ENCODE measurements at regions not wholly inside any gene's neighbourhood (a gene's known extent, or its start where the extent isn't known, plus 50 kb on each side); places are given as distances from the start of the nearest gene placed in this dataset.
A peak's percentile ranks its signal among the peaks of the same experiment; 100 is the strongest.
"Not testable (repeated sequence)": the region's sequence is repeated elsewhere in the genome, so short reads cannot be mapped to it uniquely, and the experiment has no call there.

DNA sequence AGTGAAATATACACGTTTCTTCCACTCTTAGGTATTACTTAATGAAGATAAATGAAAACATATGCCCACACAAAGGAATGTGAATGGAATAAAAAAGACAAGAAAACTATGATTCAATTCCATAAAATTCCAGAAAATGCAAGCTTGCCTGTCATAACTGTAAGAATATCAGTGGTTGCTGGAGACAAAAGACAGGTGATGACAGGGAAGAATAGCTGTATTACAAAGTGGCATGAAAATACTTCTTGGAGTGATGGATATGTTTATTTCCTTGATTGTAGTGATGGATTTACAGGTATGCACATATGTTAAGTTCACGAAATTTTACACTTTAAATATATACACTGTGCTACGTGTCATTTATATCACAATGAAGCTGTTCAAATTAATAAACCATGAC is 553.3 kb downstream of the HTR1A start:
- TF ChIP-seq POLR2A (IDR thresholded peaks at IDR 0.05; ENCODE audit: extremely low read depth, insufficient read length) (no peak), MYC (IDR thresholded peaks at IDR 0.05; ENCODE audit: low read depth, low read length) (no peak)
- TF ChIP-seq, protein P1, sequence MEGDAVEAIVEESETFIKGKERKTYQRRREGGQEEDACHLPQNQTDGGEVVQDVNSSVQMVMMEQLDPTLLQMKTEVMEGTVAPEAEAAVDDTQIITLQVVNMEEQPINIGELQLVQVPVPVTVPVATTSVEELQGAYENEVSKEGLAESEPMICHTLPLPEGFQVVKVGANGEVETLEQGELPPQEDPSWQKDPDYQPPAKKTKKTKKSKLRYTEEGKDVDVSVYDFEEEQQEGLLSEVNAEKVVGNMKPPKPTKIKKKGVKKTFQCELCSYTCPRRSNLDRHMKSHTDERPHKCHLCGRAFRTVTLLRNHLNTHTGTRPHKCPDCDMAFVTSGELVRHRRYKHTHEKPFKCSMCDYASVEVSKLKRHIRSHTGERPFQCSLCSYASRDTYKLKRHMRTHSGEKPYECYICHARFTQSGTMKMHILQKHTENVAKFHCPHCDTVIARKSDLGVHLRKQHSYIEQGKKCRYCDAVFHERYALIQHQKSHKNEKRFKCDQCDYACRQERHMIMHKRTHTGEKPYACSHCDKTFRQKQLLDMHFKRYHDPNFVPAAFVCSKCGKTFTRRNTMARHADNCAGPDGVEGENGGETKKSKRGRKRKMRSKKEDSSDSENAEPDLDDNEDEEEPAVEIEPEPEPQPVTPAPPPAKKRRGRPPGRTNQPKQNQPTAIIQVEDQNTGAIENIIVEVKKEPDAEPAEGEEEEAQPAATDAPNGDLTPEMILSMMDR (IDR thresholded peaks at IDR 0.05; ENCODE audit: low read depth, low read length), result no peak
- TF ChIP-seq, protein P2, sequence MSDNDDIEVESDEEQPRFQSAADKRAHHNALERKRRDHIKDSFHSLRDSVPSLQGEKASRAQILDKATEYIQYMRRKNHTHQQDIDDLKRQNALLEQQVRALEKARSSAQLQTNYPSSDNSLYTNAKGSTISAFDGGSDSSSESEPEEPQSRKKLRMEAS (IDR thresholded peaks at IDR 0.05; ENCODE audit: low read depth, low read length), result no peak
- no peak for DNase-seq (ENCODE audit: low read depth)
- H3K4me3 ChIP-seq (ENCODE audit: low read depth, low read length), result no peak overlapping the region

DNA sequence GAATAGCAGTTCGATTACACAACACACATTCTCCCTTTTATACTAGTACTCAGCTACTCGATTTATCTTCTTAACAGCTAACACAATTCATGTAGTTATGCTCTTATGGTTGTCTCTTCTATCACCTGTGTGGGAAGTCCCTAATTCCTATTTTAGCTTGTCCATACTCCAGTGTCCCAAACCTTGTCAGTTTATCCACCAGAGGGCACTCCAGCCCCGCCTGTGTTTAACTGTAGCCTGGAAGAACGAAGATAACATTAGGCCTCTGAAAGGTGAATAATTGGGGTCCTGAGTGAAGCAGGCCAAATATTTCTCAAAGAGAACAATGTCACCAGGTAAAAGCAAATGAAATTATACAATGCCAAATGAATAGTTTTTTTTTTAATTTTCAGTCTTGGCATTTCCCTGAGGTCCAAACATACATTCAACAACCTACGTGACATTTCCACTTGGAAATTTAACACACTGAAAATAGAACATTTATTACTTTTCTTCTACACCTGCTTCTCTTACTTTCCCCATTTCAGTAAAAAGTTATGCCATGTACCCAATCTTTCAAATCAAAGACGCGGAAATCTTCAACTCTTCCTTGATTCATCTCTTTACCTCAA is 560.7 kb downstream of the HTR1A start:
- TF ChIP-seq, protein P1 (IDR thresholded peaks at IDR 0.05; ENCODE audit: low read depth, low read length), result peak; percentile 72
- TF ChIP-seq POLR2A (IDR thresholded peaks at IDR 0.05; ENCODE audit: extremely low read depth, insufficient read length), result no peak
- DNase-seq (ENCODE audit: low read depth), result peak; percentile 57
- H3K4me3 ChIP-seq (ENCODE audit: low read depth, low read length), result no peak overlapping the region

DNA sequence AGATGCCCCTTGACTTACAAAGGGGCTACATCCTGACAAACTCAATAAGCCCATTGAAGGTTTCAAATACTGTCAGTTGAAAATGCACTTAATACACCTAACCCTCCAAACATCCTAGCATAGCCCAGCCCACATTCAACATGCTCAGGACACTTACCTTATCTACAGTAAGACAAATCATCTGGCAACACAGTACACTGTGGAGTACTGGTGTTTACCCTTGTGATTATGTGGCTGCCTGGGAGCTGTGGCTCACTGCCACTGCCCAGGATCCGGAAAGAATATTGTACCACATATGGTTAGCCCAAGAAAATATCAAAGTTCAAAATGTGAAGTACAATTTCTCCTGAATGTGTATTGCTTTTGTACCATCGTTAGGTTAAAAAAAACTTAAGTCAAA is 562.2 kb downstream of the HTR1A start:
- no peak overlapping the region for H3K4me3 ChIP-seq (ENCODE audit: low read depth, low read length)
- TF ChIP-seq POLR2A (IDR thresholded peaks at IDR 0.05; ENCODE audit: extremely low read depth, insufficient read length) (no peak), MYC (IDR thresholded peaks at IDR 0.05; ENCODE audit: low read depth, low read length) (no peak)
- TF ChIP-seq, protein P2 (IDR thresholded peaks at IDR 0.05; ENCODE audit: low read depth, low read length), result no peak
- TF ChIP-seq, protein P1 (IDR thresholded peaks at IDR 0.05; ENCODE audit: low read depth, low read length), result no peak

DNA sequence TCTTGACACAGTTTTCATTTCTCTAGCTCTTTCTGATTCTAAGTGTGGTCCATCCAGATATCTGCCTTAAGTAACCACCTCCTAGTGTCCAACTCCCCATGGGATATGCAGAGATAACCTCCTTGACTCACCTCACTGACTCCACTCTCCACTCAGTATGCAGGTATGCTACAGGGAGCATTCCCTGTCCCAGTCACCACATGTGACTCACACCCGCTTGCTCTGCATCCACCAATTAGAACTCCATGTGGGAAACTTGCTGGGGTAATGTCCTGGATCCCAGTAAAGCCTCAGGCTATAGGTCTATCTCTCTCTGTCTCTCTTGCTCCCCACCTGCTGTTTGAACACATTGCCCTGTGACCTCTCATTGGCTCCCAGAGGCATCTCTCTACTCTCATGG is 563.9 kb downstream of the HTR1A start:
- no peak for DNase-seq (ENCODE audit: low read depth)
- no peak overlapping the region for H3K4me3 ChIP-seq (ENCODE audit: low read depth, low read length)
- TF ChIP-seq POLR2A (IDR thresholded peaks at IDR 0.05; ENCODE audit: extremely low read depth, insufficient read length) (no peak), MYC (IDR thresholded peaks at IDR 0.05; ENCODE audit: low read depth, low read length) (no peak)
- TF ChIP-seq, protein P2 (IDR thresholded peaks at IDR 0.05; ENCODE audit: low read depth, low read length), result no peak
- TF ChIP-seq, protein P1 (IDR thresholded peaks at IDR 0.05; ENCODE audit: low read depth, low read length), result no peak

More for the DNA sequence above, 562.2 kb downstream of the HTR1A start:
- DNase-seq (ENCODE audit: low read depth), result no peak

DNA sequence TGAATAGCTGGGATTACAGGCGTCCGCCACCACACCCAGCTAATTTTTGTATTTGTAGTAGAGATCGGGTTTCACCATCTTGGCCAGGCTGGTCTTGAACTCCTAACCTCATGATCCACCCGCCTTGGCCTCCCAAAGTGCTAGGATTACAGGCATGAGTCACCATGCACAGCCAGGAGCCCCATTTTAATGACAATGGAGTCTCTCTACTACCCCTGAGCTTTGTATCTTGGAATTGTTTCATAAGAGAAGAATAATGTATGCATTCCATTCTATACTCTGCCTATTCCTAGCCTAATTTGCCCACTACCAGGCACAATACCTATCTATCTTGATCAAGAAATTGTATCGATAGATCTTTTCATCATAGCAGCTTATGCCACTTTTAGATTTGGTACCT is 574.1 kb downstream of the HTR1A start:
- not testable (repeated sequence) for H3K4me3 ChIP-seq (ENCODE audit: low read depth, low read length); DNase-seq (ENCODE audit: low read depth)

DNA sequence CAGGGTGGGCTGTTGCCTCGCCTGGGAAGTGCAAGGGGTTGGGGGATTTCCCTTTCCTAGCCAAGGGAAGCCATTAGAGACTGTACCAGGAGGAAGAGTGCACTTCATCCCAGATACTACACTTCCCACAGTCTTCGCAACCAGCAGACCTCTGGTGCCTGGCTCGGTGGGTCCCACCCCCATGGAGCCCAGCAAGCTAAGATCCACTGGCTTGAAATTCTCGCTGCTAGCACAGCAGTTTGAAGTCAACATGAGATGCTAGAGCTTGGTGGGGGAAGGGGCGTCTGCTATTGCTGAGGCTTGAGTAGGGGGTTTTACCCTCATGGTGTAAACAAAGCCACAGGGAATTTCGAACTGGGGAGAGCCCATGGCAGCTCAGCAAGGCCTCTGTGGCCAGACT is 586.4 kb downstream of the HTR1A start:
- no peak overlapping the region for H3K4me3 ChIP-seq (ENCODE audit: low read depth, low read length)
- TF ChIP-seq, protein P1 (IDR thresholded peaks at IDR 0.05; ENCODE audit: low read depth, low read length), result no peak
- no peak for DNase-seq (ENCODE audit: low read depth)
